Colonic mucosa (tissue), 4 donors: ENCODE measurements at regions not wholly inside any gene's neighbourhood (a gene's known extent, or its start where the extent isn't known, plus 50 kb on each side); places are given as distances from the start of the nearest gene placed in this dataset.

ENCODE experiments used
- DNase-seq: peaks from one replicate; pipeline ENCODE4 v3.0.0-alpha.2; 2020
- H3K27ac ChIP-seq: fragments of 200-600 bp; one replicate; pipeline ENCODE4 v1.8.0; 2021
- H3K27me3 ChIP-seq: fragments of 200-600 bp; one replicate; pipeline ENCODE4 v1.8.0; 2021
- H3K36me3 ChIP-seq: fragments of 200-600 bp; one replicate; pipeline ENCODE4 v1.8.0; 2021
- H3K4me1 ChIP-seq: fragments of 200-600 bp; one replicate; pipeline ENCODE4 v1.8.0; 2021; ENCODE audit warnings: mild to moderate bottlenecking
- H3K4me3 ChIP-seq: fragments of 200-600 bp; one replicate; pipeline ENCODE4 v1.8.0; 2021
- H3K9ac ChIP-seq, 2 donors: one replicate each; pipeline ENCODE4 v1.7.0; 2013; ENCODE audit warnings: control low read depth in 2 of 2, low read depth in 2 of 2, low read length in 2 of 2
- H3K9me3 ChIP-seq: fragments of 200-600 bp; one replicate; pipeline ENCODE4 v1.8.0; 2021
- CTCF ChIP-seq: fragments of 200-600 bp; IDR thresholded peaks from one replicate; pipeline ENCODE4 v1.8.0; 2022; ENCODE audit warnings: antibody characterized with exemption, mild to moderate bottlenecking
- intact Hi-C: fragments of 100-400 bp; cut with DNase I; formaldehyde crosslinking; loops from one replicate; pipeline ENCODE4 v1.14.1; 2022
- donor health status: healthy.
- donor health status: DM: no; HTN: no; CAD: no.
- donor health status: DM: no; HTN: no; CAD: no.

GRCh38 chr6:133170602-133171001 lies 70.6 kb upstream of the EYA4 start:
- no peak for TF ChIP-seq CTCF
- Histone ChIP-seq H3K36me3 (no peaks in the 10 kb centered on the region), H3K9ac (no peak overlapping the region), H3K4me3 (no peak overlapping the region), H3K27ac (no peak overlapping the region), H3K9me3 (no peaks in the 10 kb centered on the region), H3K4me1 (no peaks in the 10 kb centered on the region), H3K27me3 (no peaks in the 10 kb centered on the region)
- DNase-seq = no peak
- intact Hi-C loops = no loop called here

GRCh38 chr6:133171989-133172604 lies 69.1 kb upstream of the EYA4 start:
- Histone ChIP-seq H3K4me1 (no peaks in the 10 kb centered on the region), H3K27me3 (no peaks in the 10 kb centered on the region), H3K9me3 (no peaks in the 10 kb centered on the region), H3K27ac (no peak overlapping the region), H3K36me3 (no peaks in the 10 kb centered on the region), H3K9ac (no peak overlapping the region), H3K4me3 (no peak overlapping the region)
- no peak for TF ChIP-seq CTCF
- no peak for DNase-seq
- intact Hi-C loops = no loop called here

- Histone ChIP-seq H3K27ac (no peak overlapping the region), H3K9ac (no peak overlapping the region), H3K4me3 (no peak overlapping the region), H3K9me3 (no peaks in the 10 kb centered on the region), H3K4me1 (no peaks in the 10 kb centered on the region), H3K36me3 (no peaks in the 10 kb centered on the region), H3K27me3 (no peaks in the 10 kb centered on the region)
- no peak for TF ChIP-seq CTCF
- intact Hi-C loops = no loop called here
- no peak for DNase-seq
These were observed 67.9 kb upstream of the EYA4 start for GRCh38 chr6:133173276-133173675.

DNA sequence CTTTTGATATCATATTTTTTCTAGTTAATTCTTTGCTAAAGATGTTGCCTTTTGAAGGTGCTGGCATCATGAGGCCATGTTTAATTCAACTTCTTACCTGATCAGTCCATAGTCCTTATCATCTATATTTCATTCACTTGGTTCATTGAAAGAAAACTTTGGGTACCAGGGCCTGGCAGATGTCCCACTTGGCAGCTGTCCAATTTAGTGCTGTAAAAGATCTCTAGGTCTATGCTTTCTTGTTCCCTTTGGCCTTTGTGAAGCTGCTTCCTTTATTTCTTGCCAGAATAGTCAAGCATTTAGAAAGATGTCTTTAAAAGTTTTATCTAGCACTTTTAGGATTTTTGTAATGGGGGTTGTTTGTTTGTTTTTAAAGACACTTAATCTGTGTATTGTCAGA lies 61.7 kb upstream of the EYA4 start:
- no peak overlapping the region for H3K4me3 ChIP-seq
- no peaks in the 10 kb centered on the region for H3K9me3 ChIP-seq
- intact Hi-C loops = no loop called here
- no peak overlapping the region for H3K27ac ChIP-seq
- no peaks in the 10 kb centered on the region for H3K27me3 ChIP-seq
- no peaks in the 10 kb centered on the region for H3K4me1 ChIP-seq
- H3K9ac ChIP-seq = no peak overlapping the region
- H3K36me3 ChIP-seq = no peaks in the 10 kb centered on the region
- no peak for DNase-seq
- TF ChIP-seq CTCF = no peak

- no peaks in the 10 kb centered on the region for H3K4me1 ChIP-seq
- no peak for TF ChIP-seq CTCF
- DNase-seq = no peak
- no peak overlapping the region for H3K4me3 ChIP-seq
- intact Hi-C loops = no loop called here
- no peaks in the 10 kb centered on the region for H3K27me3 ChIP-seq
- H3K36me3 ChIP-seq = no peaks in the 10 kb centered on the region
- no peak overlapping the region for H3K27ac ChIP-seq
- no peaks in the 10 kb centered on the region for H3K9me3 ChIP-seq
- H3K9ac ChIP-seq = no peak overlapping the region
These were observed 57.5 kb upstream of the EYA4 start for GRCh38 chr6:133183691-133184090.
